CD14-positive monocyte (primary cell): ENCODE measurements at regions not wholly inside any gene's neighbourhood (a gene's known extent, or its start where the extent isn't known, plus 50 kb on each side); places are given as distances from the start of the nearest gene placed in this dataset.

ENCODE experiments used
- DNase-seq, 3 donors: peaks; one replicate each; pipeline ENCODE4 v3.0.0-alpha.2; 2011 to 2022
- H2AFZ ChIP-seq: 2 replicates; pipeline ENCODE4 v1.6.0; 2012; ENCODE audit warnings: mild to moderate bottlenecking, low read depth, low read length, inconsistent platforms; ENCODE audit not compliant: insufficient read depth, poor library complexity, severe bottlenecking
- H3K27ac ChIP-seq, 2 donors: 1 replicate in 1 of 2; 2 replicates in 1 of 2; pipeline ENCODE4 v1.5.1; 2012 to 2013; ENCODE audit warnings: low read length in 2 of 2, control low read depth in 1 of 2, inconsistent platforms in 1 of 2, low read depth in 1 of 2, mild to moderate bottlenecking in 1 of 2
- H3K27me3 ChIP-seq, 2 donors: one replicate each; pipeline versions ENCODE4 v1.6.0 to v1.6.1; 2011 to 2013; ENCODE audit warnings: low read length in 2 of 2; ENCODE audit not compliant: control insufficient read depth in 2 of 2, insufficient read depth in 2 of 2
- H3K36me3 ChIP-seq, 2 donors: replicated peaks in 1 of 2; 1 replicate in 1 of 2; 2 replicates in 1 of 2; pipeline versions ENCODE4 v1.5.1 to v1.6.1; 2012 to 2013; ENCODE audit warnings: low read length in 2 of 2, control low read depth in 1 of 2, inconsistent platforms in 1 of 2, mild to moderate bottlenecking in 1 of 2; ENCODE audit not compliant: insufficient read depth in 2 of 2, control insufficient read depth in 1 of 2
- H3K4me1 ChIP-seq, 2 donors: 1 replicate in 1 of 2; 2 replicates in 1 of 2; pipeline versions ENCODE4 v1.5.1 to v1.6.1; 2012 to 2013; ENCODE audit warnings: low read length in 2 of 2, control low read depth in 1 of 2, inconsistent platforms in 1 of 2, mild to moderate bottlenecking in 1 of 2, moderate library complexity in 1 of 2; ENCODE audit not compliant: insufficient read depth in 2 of 2, control insufficient read depth in 1 of 2
- H3K4me2 ChIP-seq: replicated peaks from 2 replicates; pipeline ENCODE3; 2012; ENCODE audit warnings: low read length, moderate library complexity, mild to moderate bottlenecking; ENCODE audit not compliant: poor library complexity, severe bottlenecking; ENCODE audit errors: extremely low read depth
- H3K4me3 ChIP-seq, 3 experiments: fragments of 200-600 bp in 1 of 3; sonication (generic) in 1 of 3; replicated peaks in 1 of 3; 1 replicate in 2 of 3; 2 replicates in 1 of 3; pipeline ENCODE4 v1.5.1; 2011 to 2013; ENCODE audit warnings: low read length in 3 of 3, mild to moderate bottlenecking in 3 of 3, control low read depth in 2 of 3, low read depth in 2 of 3, inconsistent platforms in 1 of 3, moderate library complexity in 1 of 3
- H3K79me2 ChIP-seq: 2 replicates; pipeline ENCODE4 v1.6.0; 2012; ENCODE audit warnings: mild to moderate bottlenecking, control low read depth, inconsistent platforms, low read length, moderate library complexity; ENCODE audit not compliant: insufficient read depth
- H3K9ac ChIP-seq: 2 replicates; pipeline ENCODE4 v1.6.0; 2017; ENCODE audit warnings: low read length, mild to moderate bottlenecking; ENCODE audit not compliant: insufficient read depth, poor library complexity, severe bottlenecking
- H3K9me3 ChIP-seq, 2 donors: replicated peaks in 1 of 2; 1 replicate in 1 of 2; 2 replicates in 1 of 2; pipeline versions ENCODE4 v1.5.1 to v1.6.1; 2012 to 2013; ENCODE audit warnings: low read length in 2 of 2, control low read depth in 1 of 2; ENCODE audit not compliant: control insufficient read depth in 1 of 2, insufficient read depth in 1 of 2
- H4K20me1 ChIP-seq: 2 replicates; pipeline ENCODE4 v1.6.0; 2012; ENCODE audit warnings: mild to moderate bottlenecking, low read length, control low read depth, moderate library complexity; ENCODE audit not compliant: insufficient read depth
- H3K27ac Mint-ChIP-seq, 7 donors: one replicate each; pipeline ENCODE4 v1.8.0; 2020; ENCODE audit warnings: mild to moderate bottlenecking in 7 of 7, mixed read lengths in 7 of 7, moderate library complexity in 6 of 7, inconsistent platforms in 2 of 7
- H3K27me3 Mint-ChIP-seq, 3 donors: one replicate each; pipeline ENCODE4 v1.8.0; 2021 to 2022; ENCODE audit warnings: low read depth in 3 of 3, mild to moderate bottlenecking in 3 of 3, mixed read lengths in 3 of 3, moderate library complexity in 3 of 3, inconsistent platforms in 1 of 3
- H3K36me3 Mint-ChIP-seq, 2 donors: one replicate each; pipeline ENCODE4 v1.8.0; 2020; ENCODE audit warnings: mixed read lengths in 2 of 2, inconsistent platforms in 1 of 2, mild to moderate bottlenecking in 1 of 2
- H3K4me1 Mint-ChIP-seq: one replicate; pipeline ENCODE4 v1.8.0; 2020; ENCODE audit warnings: mild to moderate bottlenecking, mixed read lengths
- H3K4me3 Mint-ChIP-seq, 2 donors: one replicate each; pipeline ENCODE4 v1.8.0; 2020; ENCODE audit warnings: mild to moderate bottlenecking in 2 of 2, mixed read lengths in 2 of 2, moderate library complexity in 1 of 2
- H3K9me3 Mint-ChIP-seq, 7 donors: one replicate each; pipeline ENCODE4 v1.8.0; 2020 to 2022; ENCODE audit warnings: mixed read lengths in 7 of 7, mild to moderate bottlenecking in 6 of 7, moderate library complexity in 6 of 7, inconsistent platforms in 2 of 7
- WGBS: methylation state at CpG from one replicate; pipeline ENCODE4 v1.1.5; 2013; ENCODE audit warnings: missing lambda C conversion rate; ENCODE audit not compliant: insufficient coverage; 5-methylcytosine and 5-hydroxymethylcytosine counted together
- intact Hi-C, 2 donors: fragments of 100-400 bp; cut with micrococcal nuclease; formaldehyde crosslinking; loops; one replicate each; pipeline versions ENCODE4 v1.15.0 to v1.15.1; 2023
- TF ChIP-seq, protein P1 (sequence below): fragments of 200-600 bp; IDR thresholded peaks from one replicate; pipeline ENCODE4 v1.8.0; 2022; ENCODE audit warnings: antibody characterized with exemption, mild to moderate bottlenecking

DNA sequence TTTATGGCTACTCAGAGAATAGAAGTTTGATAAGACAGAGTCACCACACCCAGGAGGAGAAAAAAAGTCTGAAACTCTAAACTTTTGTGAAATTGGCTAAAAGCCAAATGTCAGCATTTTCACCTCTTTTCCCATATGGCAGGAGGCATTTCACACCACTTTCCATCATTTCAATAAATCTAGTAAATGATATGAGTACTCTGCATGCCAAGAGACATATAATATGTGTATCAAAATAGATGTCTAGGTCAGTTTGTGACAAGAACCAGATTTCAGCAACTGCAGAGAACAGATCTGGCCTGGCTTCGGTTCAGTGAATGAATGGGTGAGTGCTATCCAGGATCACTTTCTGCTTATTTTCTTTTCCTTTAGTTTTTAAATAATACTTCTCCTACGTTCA is 470.8 kb downstream of the ENC1 start:
- H3K79me2 ChIP-seq, result no peaks in the 10 kb centered on the region
- H3K4me2 ChIP-seq, result no peak overlapping the region
- no peak overlapping the region for H3K27ac ChIP-seq
- Mint-ChIP-seq H3K36me3 (no peaks in the 10 kb centered on the region), H3K27ac (no peak overlapping the region), H3K4me1 (peaks cover 7% of the 10 kb centered on the region), H3K4me3 (no peak overlapping the region), H3K9me3 (peaks cover 0 to 3% (median 0%) of the 10 kb centered on the region in 7 donors), H3K27me3 (no peaks in the 10 kb centered on the region)
- 100% methylated on average over 2 of the region's 2 CpGs for WGBS
- no peaks in the 10 kb centered on the region for H4K20me1 ChIP-seq
- no peaks in the 10 kb centered on the region for H3K27me3 ChIP-seq
- H3K9me3 ChIP-seq, result no peaks in the 10 kb centered on the region
- no peak overlapping the region for H3K4me3 ChIP-seq
- H2AFZ ChIP-seq, result no peak overlapping the region
- no peaks in the 10 kb centered on the region for H3K4me1 ChIP-seq
- H3K36me3 ChIP-seq, result no peaks in the 10 kb centered on the region
- DNase-seq, result no peak
- H3K9ac ChIP-seq, result no peak overlapping the region
- TF ChIP-seq, protein P1, sequence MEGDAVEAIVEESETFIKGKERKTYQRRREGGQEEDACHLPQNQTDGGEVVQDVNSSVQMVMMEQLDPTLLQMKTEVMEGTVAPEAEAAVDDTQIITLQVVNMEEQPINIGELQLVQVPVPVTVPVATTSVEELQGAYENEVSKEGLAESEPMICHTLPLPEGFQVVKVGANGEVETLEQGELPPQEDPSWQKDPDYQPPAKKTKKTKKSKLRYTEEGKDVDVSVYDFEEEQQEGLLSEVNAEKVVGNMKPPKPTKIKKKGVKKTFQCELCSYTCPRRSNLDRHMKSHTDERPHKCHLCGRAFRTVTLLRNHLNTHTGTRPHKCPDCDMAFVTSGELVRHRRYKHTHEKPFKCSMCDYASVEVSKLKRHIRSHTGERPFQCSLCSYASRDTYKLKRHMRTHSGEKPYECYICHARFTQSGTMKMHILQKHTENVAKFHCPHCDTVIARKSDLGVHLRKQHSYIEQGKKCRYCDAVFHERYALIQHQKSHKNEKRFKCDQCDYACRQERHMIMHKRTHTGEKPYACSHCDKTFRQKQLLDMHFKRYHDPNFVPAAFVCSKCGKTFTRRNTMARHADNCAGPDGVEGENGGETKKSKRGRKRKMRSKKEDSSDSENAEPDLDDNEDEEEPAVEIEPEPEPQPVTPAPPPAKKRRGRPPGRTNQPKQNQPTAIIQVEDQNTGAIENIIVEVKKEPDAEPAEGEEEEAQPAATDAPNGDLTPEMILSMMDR, result no peak
- intact Hi-C loops, result no loop called here

DNA sequence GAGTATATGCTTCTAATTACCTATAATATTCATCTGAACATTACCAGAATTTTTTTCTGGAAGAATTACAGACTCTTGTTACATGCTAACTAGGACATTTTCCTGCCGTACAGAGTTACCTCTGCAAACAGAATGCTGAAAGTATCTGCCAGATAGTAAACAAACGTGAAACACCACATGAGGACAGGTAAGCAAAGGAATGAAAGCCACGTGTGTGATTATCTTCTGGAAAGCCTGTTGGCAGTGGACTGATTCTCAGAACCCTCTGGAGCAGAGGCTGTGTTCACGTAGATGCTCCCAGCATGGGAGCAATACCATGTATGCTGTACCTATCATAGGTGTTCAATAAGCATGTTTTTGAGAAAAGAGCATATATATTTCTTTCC is 472.6 kb downstream of the ENC1 start:
- no peaks in the 10 kb centered on the region for H3K27me3 ChIP-seq
- H3K4me1 ChIP-seq, result no peaks in the 10 kb centered on the region
- H3K36me3 Mint-ChIP-seq, result no peaks in the 10 kb centered on the region
- H3K36me3 ChIP-seq, result no peaks in the 10 kb centered on the region
- no peak overlapping the region for H3K27ac Mint-ChIP-seq
- no peak overlapping the region for H3K27ac ChIP-seq
- H2AFZ ChIP-seq, result no peak overlapping the region
- peaks cover 7% of the 10 kb centered on the region for H3K4me1 Mint-ChIP-seq
- DNase-seq, result no peak
- H4K20me1 ChIP-seq, result no peaks in the 10 kb centered on the region
- no peaks in the 10 kb centered on the region for H3K9me3 Mint-ChIP-seq
- 87% methylated on average over 3 of the region's 4 CpGs for WGBS
- no peak overlapping the region for H3K9ac ChIP-seq
- H3K79me2 ChIP-seq, result no peaks in the 10 kb centered on the region
- H3K27me3 Mint-ChIP-seq, result no peaks in the 10 kb centered on the region
- H3K4me3 Mint-ChIP-seq, result no peak overlapping the region
- H3K9me3 ChIP-seq, result no peaks in the 10 kb centered on the region
- no peak overlapping the region for H3K4me2 ChIP-seq
- TF ChIP-seq, protein P1, result no peak
- H3K4me3 ChIP-seq, result no peak overlapping the region
- intact Hi-C loops, result no loop called here
